ENCODE measurements at regions not wholly inside any gene's neighbourhood (a gene's known extent, or its start where the extent isn't known, plus 50 kb on each side); places are given as distances from the start of the nearest gene placed in this dataset.

- no peak overlapping the region for H3K9ac ChIP-seq (ENCODE audit: insufficient read depth, low read depth, low read length)
- intact Hi-C loops (cut with micrococcal nuclease; ENCODE audit: unreplicated experiment), result no loop called here
- no peak overlapping the region for H3K4me3 ChIP-seq (replicated peaks in 1 of 3; ENCODE audit: insufficient read depth in 1 of 3, low read depth in 2 of 3, low read length in 3 of 3)
- WGBS (ENCODE audit: low lambda C conversion rate), result 3% methylated on average over 1 of the region's 1 CpG
- no peaks in the 10 kb centered on the region for H3K27me3 ChIP-seq (ENCODE audit: control insufficient read depth in 1 of 2, insufficient read depth in 2 of 2, low read length in 2 of 2)
- no peak for FAIRE-seq
- no peaks in the 10 kb centered on the region for H3K36me3 ChIP-seq (replicated peaks in 1 of 2; ENCODE audit: control insufficient read depth in 1 of 2, insufficient read depth in 2 of 2, low read length in 2 of 2)
- in situ Hi-C loops (cut with HindIII; ENCODE audit: extremely low pct_ligation_motif_present, low pct_unique_long_range_greater_than_20kb), result no loop called here
- no peak overlapping the region for H2AFZ ChIP-seq (ENCODE audit: low read length)
- ChIA-PET CTCF (ENCODE audit: low intra/inter-chr PET ratio, low total read pairs) (no interaction called here), POLR2A (no interaction called here)
- TF ChIP-seq ZSCAN29 (CRISPR knock-in tag; conservative IDR thresholded peaks at IDR 0.05) (no peak), ELF1 (CRISPR knock-in tag; IDR thresholded peaks at IDR 0.05) (no peak), DRAP1 (CRISPR knock-in tag; IDR thresholded peaks at IDR 0.05) (no peak), ZNF24 (IDR thresholded peaks at IDR 0.05) (no peak), E2F1 (CRISPR knock-in tag; IDR thresholded peaks at IDR 0.05) (no peak), PBX2 (CRISPR knock-in tag; IDR thresholded peaks at IDR 0.05) (no peak), REXO4 (CRISPR knock-in tag; IDR thresholded peaks at IDR 0.05; ENCODE audit: borderline replicate concordance) (no peak), ZNF281 (CRISPR knock-in tag; IDR thresholded peaks at IDR 0.05; ENCODE audit: borderline replicate concordance) (no peak), KLF13 (CRISPR knock-in tag; IDR thresholded peaks at IDR 0.05) (no peak), ZBTB3 (CRISPR knock-in tag; IDR thresholded peaks at IDR 0.05; ENCODE audit: borderline replicate concordance, low read depth) (no peak), HNF1B (CRISPR knock-in tag; IDR thresholded peaks at IDR 0.05) (no peak), ZNF431 (CRISPR knock-in tag; IDR thresholded peaks at IDR 0.05; ENCODE audit: borderline replicate concordance, low read depth) (no peak), ZBTB2 (CRISPR knock-in tag; IDR thresholded peaks at IDR 0.05; ENCODE audit: low read depth) (no peak)
- H3K79me2 ChIP-seq (ENCODE audit: insufficient read depth, low read length), result no peaks in the 10 kb centered on the region
- no peak for ATAC-seq
- no peaks in the 10 kb centered on the region for H3K4me1 ChIP-seq (ENCODE audit: insufficient read depth, low read length)
- BruUV-seq (replicated peaks), result no TSS peak
- DNase-seq (ENCODE audit: low spot score), result no peak
- H3K9me3 ChIP-seq (ENCODE audit: low read length), result no peaks in the 10 kb centered on the region
- no peaks in the 10 kb centered on the region for H4K20me1 ChIP-seq (ENCODE audit: insufficient read depth, low read length)
- no peak overlapping the region for H3K27ac ChIP-seq (ENCODE audit: extremely low read length, insufficient read depth, low read length)
- no peak overlapping the region for H3K4me2 ChIP-seq (ENCODE audit: low read depth, low read length)
These were observed 320.9 kb upstream of the CDH5 start for GRCh38 chr16:66045626-66046025.
